ENCODE measurements at regions not wholly inside any gene's neighbourhood (a gene's known extent, or its start where the extent isn't known, plus 50 kb on each side); places are given as distances from the start of the nearest gene placed in this dataset.

- no peaks in the 10 kb centered on the region for H3K27me3 ChIP-seq (ENCODE audit: control insufficient read depth in 2 of 2, insufficient read depth in 1 of 2, low read length in 1 of 2)
- H3K9me3 ChIP-seq (ENCODE audit: control insufficient read depth in 2 of 2, insufficient read depth in 1 of 2, low read length in 1 of 2), result no peaks in the 10 kb centered on the region
- no peak overlapping the region for H3K4me3 ChIP-seq (ENCODE audit: low read length in 2 of 2)
- H3K27ac ChIP-seq (ENCODE audit: low read depth in 1 of 2, low read length in 1 of 2), result no peak overlapping the region
- peaks cover 0 to 2% of the 10 kb centered on the region in 2 donors for H3K4me1 ChIP-seq (ENCODE audit: control insufficient read depth in 2 of 2, insufficient read depth in 2 of 2, low read length in 2 of 2)
- 49% methylated on average over 2 of the region's 2 CpGs for WGBS
- H3K36me3 ChIP-seq (ENCODE audit: control insufficient read depth in 2 of 2, insufficient read depth in 2 of 2, low read length in 1 of 2), result no peaks in the 10 kb centered on the region
- no peak for DNase-seq (ENCODE audit: low read depth in 6 of 9, low spot score in 9 of 9)
Observed at GRCh38 chr9:86997156-86997555, 49.9 kb upstream of the GAS1 start.

DNA sequence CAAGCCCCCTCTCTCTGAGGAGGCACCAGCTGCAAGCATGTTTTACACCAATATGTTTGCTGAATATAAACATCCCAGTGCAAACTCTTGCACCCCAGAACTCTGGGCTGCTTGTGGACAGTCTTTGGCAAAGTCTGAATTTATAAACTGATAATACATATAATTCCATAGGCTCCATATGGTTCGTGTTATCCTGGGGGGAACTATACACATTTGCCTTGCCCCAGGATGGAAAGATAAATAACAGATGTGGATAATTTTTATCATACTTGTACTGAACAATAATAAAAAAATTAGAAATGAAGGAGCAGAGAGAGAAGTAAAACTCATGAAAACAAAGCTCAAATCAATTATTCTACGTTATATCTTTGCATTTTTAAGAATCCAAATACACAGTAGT lies 50.6 kb upstream of the GAS1 start:
- H3K36me3 ChIP-seq (ENCODE audit: control insufficient read depth in 2 of 2, insufficient read depth in 2 of 2, low read length in 1 of 2), result no peaks in the 10 kb centered on the region
- H3K27me3 ChIP-seq (ENCODE audit: control insufficient read depth in 2 of 2, insufficient read depth in 1 of 2, low read length in 1 of 2), result no peaks in the 10 kb centered on the region
- H3K27ac ChIP-seq (ENCODE audit: low read depth in 1 of 2, low read length in 1 of 2), result no peak overlapping the region
- H3K4me3 ChIP-seq (ENCODE audit: low read length in 2 of 2), result no peak overlapping the region
- no peaks in the 10 kb centered on the region for H3K9me3 ChIP-seq (ENCODE audit: control insufficient read depth in 2 of 2, insufficient read depth in 1 of 2, low read length in 1 of 2)
- WGBS, result 89% methylated on average over 2 of the region's 2 CpGs
- DNase-seq (ENCODE audit: low read depth in 6 of 9, low spot score in 9 of 9), result no peak
- H3K4me1 ChIP-seq (ENCODE audit: control insufficient read depth in 2 of 2, insufficient read depth in 2 of 2, low read length in 2 of 2), result peaks cover 0 to 2% of the 10 kb centered on the region in 2 donors

GRCh38 chr9:87002517-87002916 lies 55.2 kb upstream of the GAS1 start:
- whole genome bisulfite sequencing, result 98% methylated on average over 2 of the region's 2 CpGs
- H3K27ac ChIP-seq (ENCODE audit: low read depth in 1 of 2, low read length in 1 of 2), result no peak overlapping the region
- peaks cover 0 to 4% of the 10 kb centered on the region in 2 donors for H3K4me1 ChIP-seq (ENCODE audit: control insufficient read depth in 2 of 2, insufficient read depth in 2 of 2, low read length in 2 of 2)
- no peaks in the 10 kb centered on the region for H3K36me3 ChIP-seq (ENCODE audit: control insufficient read depth in 2 of 2, insufficient read depth in 2 of 2, low read length in 1 of 2)
- no peak overlapping the region for H3K4me3 ChIP-seq (ENCODE audit: low read length in 2 of 2)
- H3K9me3 ChIP-seq (ENCODE audit: control insufficient read depth in 2 of 2, insufficient read depth in 1 of 2, low read length in 1 of 2), result no peaks in the 10 kb centered on the region
- H3K27me3 ChIP-seq (ENCODE audit: control insufficient read depth in 2 of 2, insufficient read depth in 1 of 2, low read length in 1 of 2), result no peaks in the 10 kb centered on the region
- DNase-seq (ENCODE audit: low read depth in 6 of 9, low spot score in 9 of 9), result no peak

DNA sequence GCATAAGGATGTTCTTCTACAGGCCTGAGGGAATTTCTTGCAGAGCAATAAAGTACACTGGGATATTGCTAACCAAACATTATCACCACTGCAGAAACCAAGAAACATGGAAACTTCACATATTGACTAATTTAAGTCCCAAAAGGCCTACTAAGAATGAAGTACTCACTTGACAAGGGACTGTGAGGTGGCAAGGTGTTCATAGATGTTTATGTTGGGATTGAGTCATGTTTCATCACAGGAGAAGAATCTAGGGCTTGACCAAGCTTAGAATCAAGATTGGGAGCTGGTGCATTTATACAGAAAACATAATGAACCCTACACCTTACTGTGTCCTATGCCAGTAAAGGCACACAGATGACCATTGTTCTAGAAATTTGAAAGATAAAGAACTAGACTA lies 56.7 kb upstream of the GAS1 start:
- Histone ChIP-seq H3K9me3 (ENCODE audit: control insufficient read depth in 2 of 2, insufficient read depth in 1 of 2, low read length in 1 of 2) (no peaks in the 10 kb centered on the region), H3K36me3 (ENCODE audit: control insufficient read depth in 2 of 2, insufficient read depth in 2 of 2, low read length in 1 of 2) (no peaks in the 10 kb centered on the region), H3K4me3 (ENCODE audit: low read length in 2 of 2) (no peak overlapping the region), H3K27ac (ENCODE audit: low read depth in 1 of 2, low read length in 1 of 2) (no peak overlapping the region), H3K27me3 (ENCODE audit: control insufficient read depth in 2 of 2, insufficient read depth in 1 of 2, low read length in 1 of 2) (no peaks in the 10 kb centered on the region), H3K4me1 (ENCODE audit: control insufficient read depth in 2 of 2, insufficient read depth in 2 of 2, low read length in 2 of 2) (peaks cover 0 to 10% of the 10 kb centered on the region in 2 donors)
- no peak for DNase-seq (ENCODE audit: low read depth in 6 of 9, low spot score in 9 of 9)

DNA sequence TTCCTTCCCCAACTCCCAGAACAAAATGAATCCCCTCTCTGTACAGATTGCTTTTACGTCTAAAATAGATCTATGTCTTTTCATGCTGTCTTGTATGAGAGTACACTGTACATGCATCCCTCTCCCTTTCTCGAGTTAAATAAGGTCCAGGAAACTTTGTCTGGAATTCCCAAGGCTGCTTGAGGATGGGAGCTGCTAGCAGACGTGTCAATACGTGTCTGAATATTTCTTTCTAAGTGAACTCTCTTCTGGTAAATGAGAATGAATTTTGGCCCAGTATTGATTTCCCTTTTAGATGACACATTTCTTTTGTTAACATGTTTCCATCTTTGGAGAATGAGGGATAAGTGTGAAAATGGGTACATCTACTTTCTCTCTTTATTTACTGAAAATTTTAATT lies 59.6 kb upstream of the GAS1 start:
- no peak for DNase-seq (ENCODE audit: low read depth in 6 of 9, low spot score in 9 of 9)
- H3K9me3 ChIP-seq (ENCODE audit: control insufficient read depth in 2 of 2, insufficient read depth in 1 of 2, low read length in 1 of 2), result no peaks in the 10 kb centered on the region

DNA sequence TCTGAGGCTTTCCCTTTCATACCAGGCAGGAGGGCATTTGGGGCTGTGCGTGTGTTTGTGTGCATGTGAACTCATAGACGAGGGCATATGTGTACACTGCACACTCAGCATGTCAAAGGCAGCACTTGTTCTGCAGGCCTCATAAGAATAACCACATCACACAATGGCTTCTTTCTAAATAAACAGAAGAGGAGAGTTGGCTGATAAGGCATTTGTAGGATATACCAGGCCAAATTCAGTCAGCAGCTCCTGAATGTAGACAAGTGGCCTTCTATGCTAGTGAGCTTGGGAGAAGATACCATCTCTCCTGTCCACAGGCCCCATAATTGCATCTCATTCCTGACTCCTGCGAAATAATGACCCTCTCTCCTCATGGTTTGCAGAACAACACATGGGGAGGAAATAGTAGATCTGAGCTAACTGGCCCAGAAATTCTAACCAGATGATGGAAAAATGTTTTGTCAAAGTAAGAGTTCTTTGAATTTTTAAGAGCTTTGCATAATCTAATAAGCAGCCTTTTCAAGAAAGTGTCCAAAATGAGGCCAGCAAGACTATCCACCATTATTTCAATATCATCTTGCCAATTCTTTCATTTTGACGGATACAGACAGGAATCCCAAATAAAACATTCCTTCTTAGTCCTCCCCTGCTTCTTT lies 60.5 kb upstream of the GAS1 start:
- Histone ChIP-seq H3K4me1 (ENCODE audit: control insufficient read depth in 2 of 2, insufficient read depth in 2 of 2, low read length in 2 of 2) (peaks cover 0 to 10% of the 10 kb centered on the region in 2 donors), H3K36me3 (ENCODE audit: control insufficient read depth in 2 of 2, insufficient read depth in 2 of 2, low read length in 1 of 2) (no peaks in the 10 kb centered on the region), H3K9me3 (ENCODE audit: control insufficient read depth in 2 of 2, insufficient read depth in 1 of 2, low read length in 1 of 2) (no peaks in the 10 kb centered on the region), H3K27me3 (ENCODE audit: control insufficient read depth in 2 of 2, insufficient read depth in 1 of 2, low read length in 1 of 2) (no peaks in the 10 kb centered on the region), H3K27ac (ENCODE audit: low read depth in 1 of 2, low read length in 1 of 2) (peak overlapping the region in 1 of 2 donors; percentile 61), H3K4me3 (ENCODE audit: low read length in 2 of 2) (no peak overlapping the region)
- no peak for DNase-seq (ENCODE audit: low read depth in 6 of 9, low spot score in 9 of 9)
- 80% methylated on average over 4 of the region's 4 CpGs for whole genome bisulfite sequencing

More for the DNA sequence above, 59.6 kb upstream of the GAS1 start:
- Histone ChIP-seq H3K4me3 (ENCODE audit: low read length in 2 of 2) (no peak overlapping the region), H3K27me3 (ENCODE audit: control insufficient read depth in 2 of 2, insufficient read depth in 1 of 2, low read length in 1 of 2) (no peaks in the 10 kb centered on the region), H3K36me3 (ENCODE audit: control insufficient read depth in 2 of 2, insufficient read depth in 2 of 2, low read length in 1 of 2) (no peaks in the 10 kb centered on the region), H3K27ac (ENCODE audit: low read depth in 1 of 2, low read length in 1 of 2) (no peak overlapping the region), H3K4me1 (ENCODE audit: control insufficient read depth in 2 of 2, insufficient read depth in 2 of 2, low read length in 2 of 2) (peaks cover 0 to 10% of the 10 kb centered on the region in 2 donors)
- 91% methylated on average over 4 of the region's 4 CpGs for WGBS

- Histone ChIP-seq H3K4me3 (ENCODE audit: low read length in 2 of 2) (no peak overlapping the region), H3K27ac (ENCODE audit: low read depth in 1 of 2, low read length in 1 of 2) (no peak overlapping the region), H3K4me1 (ENCODE audit: control insufficient read depth in 2 of 2, insufficient read depth in 2 of 2, low read length in 2 of 2) (peaks cover 0 to 10% of the 10 kb centered on the region in 2 donors), H3K36me3 (ENCODE audit: control insufficient read depth in 2 of 2, insufficient read depth in 2 of 2, low read length in 1 of 2) (no peaks in the 10 kb centered on the region), H3K27me3 (ENCODE audit: control insufficient read depth in 2 of 2, insufficient read depth in 1 of 2, low read length in 1 of 2) (no peaks in the 10 kb centered on the region), H3K9me3 (ENCODE audit: control insufficient read depth in 2 of 2, insufficient read depth in 1 of 2, low read length in 1 of 2) (no peaks in the 10 kb centered on the region)
- no peak for DNase-seq (ENCODE audit: low read depth in 6 of 9, low spot score in 9 of 9)
- WGBS, result 88% methylated on average over 4 of the region's 4 CpGs
Observed at GRCh38 chr9:87008667-87009066, 61.4 kb upstream of the GAS1 start.

GRCh38 chr9:87010626-87011025 lies 63.3 kb upstream of the GAS1 start:
- Histone ChIP-seq H3K4me3 (ENCODE audit: low read length in 2 of 2) (no peak overlapping the region), H3K36me3 (ENCODE audit: control insufficient read depth in 2 of 2, insufficient read depth in 2 of 2, low read length in 1 of 2) (no peaks in the 10 kb centered on the region), H3K4me1 (ENCODE audit: control insufficient read depth in 2 of 2, insufficient read depth in 2 of 2, low read length in 2 of 2) (peaks cover 0 to 10% of the 10 kb centered on the region in 2 donors), H3K27ac (ENCODE audit: low read depth in 1 of 2, low read length in 1 of 2) (no peak overlapping the region), H3K9me3 (ENCODE audit: control insufficient read depth in 2 of 2, insufficient read depth in 1 of 2, low read length in 1 of 2) (no peaks in the 10 kb centered on the region), H3K27me3 (ENCODE audit: control insufficient read depth in 2 of 2, insufficient read depth in 1 of 2, low read length in 1 of 2) (no peaks in the 10 kb centered on the region)
- no peak for DNase-seq (ENCODE audit: low read depth in 6 of 9, low spot score in 9 of 9)
- 89% methylated on average over 3 of the region's 3 CpGs for WGBS

DNA sequence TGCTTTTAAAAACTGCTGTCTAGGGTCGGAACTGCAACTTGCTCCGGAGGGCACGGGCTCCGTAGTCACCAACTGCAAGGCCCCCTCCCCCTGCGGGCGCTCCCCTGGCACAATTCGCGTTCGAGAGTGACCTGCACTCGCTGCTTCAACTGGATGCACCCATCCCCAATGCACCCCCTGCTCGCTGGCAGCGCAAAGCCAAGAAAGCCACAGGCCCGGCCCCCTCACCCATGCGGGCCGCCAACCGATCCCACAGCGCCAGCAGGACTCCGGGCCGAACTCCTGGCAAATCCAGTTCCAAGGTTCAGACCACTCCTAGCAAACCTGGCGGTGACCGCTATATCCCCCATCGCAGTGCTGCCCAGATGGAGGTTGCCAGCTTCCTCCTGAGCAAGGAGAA lies 64.2 kb upstream of the GAS1 start:
- WGBS, result 96% methylated on average over 22 of the region's 22 CpGs
- H3K4me3 ChIP-seq (ENCODE audit: low read length in 2 of 2), result no peak overlapping the region
- DNase-seq (ENCODE audit: low read depth in 6 of 9, low spot score in 9 of 9), result no peak
- H3K9me3 ChIP-seq (ENCODE audit: control insufficient read depth in 2 of 2, insufficient read depth in 1 of 2, low read length in 1 of 2), result no peaks in the 10 kb centered on the region
- peaks cover 0 to 10% of the 10 kb centered on the region in 2 donors for H3K4me1 ChIP-seq (ENCODE audit: control insufficient read depth in 2 of 2, insufficient read depth in 2 of 2, low read length in 2 of 2)
- no peaks in the 10 kb centered on the region for H3K36me3 ChIP-seq (ENCODE audit: control insufficient read depth in 2 of 2, insufficient read depth in 2 of 2, low read length in 1 of 2)
- no peak overlapping the region for H3K27ac ChIP-seq (ENCODE audit: low read depth in 1 of 2, low read length in 1 of 2)
- no peaks in the 10 kb centered on the region for H3K27me3 ChIP-seq (ENCODE audit: control insufficient read depth in 2 of 2, insufficient read depth in 1 of 2, low read length in 1 of 2)

Data from thymus (tissue), 11 donors.